ENCODE measurements at regions not wholly inside any gene's neighbourhood (a gene's known extent, or its start where the extent isn't known, plus 50 kb on each side); places are given as distances from the start of the nearest gene placed in this dataset.
"Not testable (repeated sequence)": the region's sequence is repeated elsewhere in the genome, so short reads cannot be mapped to it uniquely, and the experiment has no call there.

- no peak overlapping the region for H3K4me3 ChIP-seq (ENCODE audit: insufficient read depth, low read length)
- H3K4me1 ChIP-seq (ENCODE audit: insufficient read depth, low read length): no peaks in the 10 kb centered on the region
- H3K27me3 ChIP-seq (ENCODE audit: insufficient read depth, low read length): no peaks in the 10 kb centered on the region
- no peaks in the 10 kb centered on the region for H3K9me3 ChIP-seq (ENCODE audit: low read depth, low read length)
- peak; percentile 39 for DNase-seq (ENCODE audit: insufficient read length, low spot score, missing footprints)
- no peak overlapping the region for H3K27ac ChIP-seq (ENCODE audit: low read depth, low read length)
- no peak for TF ChIP-seq CTCF (IDR thresholded peaks at IDR 0.05; ENCODE audit: extremely low read depth, low read depth, low read length)
- H4K20me1 ChIP-seq (ENCODE audit: insufficient read depth, low read length): no peaks in the 10 kb centered on the region
- H3K4me2 ChIP-seq (ENCODE audit: insufficient read depth, low read length): no peak overlapping the region
- no peaks in the 10 kb centered on the region for H3K36me3 ChIP-seq (ENCODE audit: insufficient read depth, low read length)
- H3K79me2 ChIP-seq (ENCODE audit: insufficient read depth, low read length): no peaks in the 10 kb centered on the region
- no peak overlapping the region for H2AFZ ChIP-seq (ENCODE audit: low read length)
Observed at GRCh38 chr3:89533275-89533674, 425.9 kb downstream of the EPHA3 start.

- not testable (repeated sequence) for H3K4me3 ChIP-seq (ENCODE audit: insufficient read depth, low read length); H3K9me3 ChIP-seq (ENCODE audit: low read depth, low read length); H3K27me3 ChIP-seq (ENCODE audit: insufficient read depth, low read length); H3K36me3 ChIP-seq (ENCODE audit: insufficient read depth, low read length); H3K79me2 ChIP-seq (ENCODE audit: insufficient read depth, low read length); H3K4me1 ChIP-seq (ENCODE audit: insufficient read depth, low read length); DNase-seq (ENCODE audit: insufficient read length, low spot score, missing footprints); H2AFZ ChIP-seq (ENCODE audit: low read length); H3K27ac ChIP-seq (ENCODE audit: low read depth, low read length); H3K4me2 ChIP-seq (ENCODE audit: insufficient read depth, low read length); H4K20me1 ChIP-seq (ENCODE audit: insufficient read depth, low read length)
Observed at GRCh38 chr3:89554587-89554986, 447.2 kb downstream of the EPHA3 start.

GRCh38 chr3:89558711-89559110, 451.3 kb downstream of the EPHA3 start:
- Histone ChIP-seq H3K27ac (ENCODE audit: low read depth, low read length) (no peak overlapping the region), H3K4me1 (ENCODE audit: insufficient read depth, low read length) (no peaks in the 10 kb centered on the region), H3K9me3 (ENCODE audit: low read depth, low read length) (no peaks in the 10 kb centered on the region), H4K20me1 (ENCODE audit: insufficient read depth, low read length) (no peaks in the 10 kb centered on the region), H3K27me3 (ENCODE audit: insufficient read depth, low read length) (no peaks in the 10 kb centered on the region), H2AFZ (ENCODE audit: low read length) (no peak overlapping the region), H3K79me2 (ENCODE audit: insufficient read depth, low read length) (no peaks in the 10 kb centered on the region), H3K36me3 (ENCODE audit: insufficient read depth, low read length) (no peaks in the 10 kb centered on the region), H3K4me3 (ENCODE audit: insufficient read depth, low read length) (no peak overlapping the region), H3K4me2 (ENCODE audit: insufficient read depth, low read length) (no peak overlapping the region)
- TF ChIP-seq CTCF (IDR thresholded peaks at IDR 0.05; ENCODE audit: extremely low read depth, low read depth, low read length): no peak
- no peak for DNase-seq (ENCODE audit: insufficient read length, low spot score, missing footprints)

- Histone ChIP-seq H3K36me3 (ENCODE audit: insufficient read depth, low read length) (no peaks in the 10 kb centered on the region), H3K27me3 (ENCODE audit: insufficient read depth, low read length) (no peaks in the 10 kb centered on the region), H3K4me3 (ENCODE audit: insufficient read depth, low read length) (no peak overlapping the region), H4K20me1 (ENCODE audit: insufficient read depth, low read length) (no peaks in the 10 kb centered on the region), H3K27ac (ENCODE audit: low read depth, low read length) (no peak overlapping the region), H3K4me1 (ENCODE audit: insufficient read depth, low read length) (no peaks in the 10 kb centered on the region), H3K9me3 (ENCODE audit: low read depth, low read length) (no peaks in the 10 kb centered on the region), H3K4me2 (ENCODE audit: insufficient read depth, low read length) (no peak overlapping the region), H3K79me2 (ENCODE audit: insufficient read depth, low read length) (no peaks in the 10 kb centered on the region), H2AFZ (ENCODE audit: low read length) (no peak overlapping the region)
- no peak for DNase-seq (ENCODE audit: insufficient read length, low spot score, missing footprints)
- TF ChIP-seq CTCF (IDR thresholded peaks at IDR 0.05; ENCODE audit: extremely low read depth, low read depth, low read length): no peak
Observed at GRCh38 chr3:89560568-89560967, 453.1 kb downstream of the EPHA3 start.

- H2AFZ ChIP-seq (ENCODE audit: low read length): no peak overlapping the region
- H3K36me3 ChIP-seq (ENCODE audit: insufficient read depth, low read length): no peaks in the 10 kb centered on the region
- no peaks in the 10 kb centered on the region for H3K79me2 ChIP-seq (ENCODE audit: insufficient read depth, low read length)
- no peak for DNase-seq (ENCODE audit: insufficient read length, low spot score, missing footprints)
- H3K27me3 ChIP-seq (ENCODE audit: insufficient read depth, low read length): no peaks in the 10 kb centered on the region
- H3K4me2 ChIP-seq (ENCODE audit: insufficient read depth, low read length): no peak overlapping the region
- no peaks in the 10 kb centered on the region for H4K20me1 ChIP-seq (ENCODE audit: insufficient read depth, low read length)
- H3K27ac ChIP-seq (ENCODE audit: low read depth, low read length): no peak overlapping the region
- TF ChIP-seq CTCF (IDR thresholded peaks at IDR 0.05; ENCODE audit: extremely low read depth, low read depth, low read length): no peak
- H3K4me3 ChIP-seq (ENCODE audit: insufficient read depth, low read length): no peak overlapping the region
- H3K9me3 ChIP-seq (ENCODE audit: low read depth, low read length): no peaks in the 10 kb centered on the region
- H3K4me1 ChIP-seq (ENCODE audit: insufficient read depth, low read length): no peaks in the 10 kb centered on the region
Observed at GRCh38 chr3:89562373-89562772, 455.0 kb downstream of the EPHA3 start.

Measured in osteoblast (primary cell).